Activated CD4-positive, alpha-beta T cell treated with anti-CD3 and anti-CD28 coated beads for 4 hours (primary cell): ENCODE measurements at regions not wholly inside any gene's neighbourhood (a gene's known extent, or its start where the extent isn't known, plus 50 kb on each side); places are given as distances from the start of the nearest gene placed in this dataset.
"Not testable (repeated sequence)": the region's sequence is repeated elsewhere in the genome, so short reads cannot be mapped to it uniquely, and the experiment has no call there.

Experiments used
- DNase-seq, 2 donors: peaks; one replicate each; pipeline ENCODE4 v3.0.0-alpha.2; 2020

DNA sequence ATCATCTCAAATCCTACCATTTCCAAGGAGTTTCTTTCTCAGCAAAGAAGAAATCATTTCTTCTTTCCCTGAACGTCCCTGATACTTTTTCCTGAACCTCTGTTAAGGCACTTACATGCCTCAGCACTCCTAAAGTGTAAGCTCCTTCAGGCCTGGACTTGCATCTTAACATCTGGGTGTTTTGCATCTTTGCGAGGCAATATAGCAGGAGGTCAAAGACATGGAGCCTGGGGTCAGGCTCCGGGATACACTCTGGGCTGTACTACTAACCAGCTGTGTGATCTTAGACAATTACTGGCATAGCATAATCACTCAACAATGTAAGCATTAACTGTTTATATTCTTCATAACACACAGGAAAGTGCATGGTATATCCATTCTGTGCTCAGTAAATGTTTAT, 275.5 kb upstream of the BOD1L1 start:
- no peak for DNase-seq

DNA sequence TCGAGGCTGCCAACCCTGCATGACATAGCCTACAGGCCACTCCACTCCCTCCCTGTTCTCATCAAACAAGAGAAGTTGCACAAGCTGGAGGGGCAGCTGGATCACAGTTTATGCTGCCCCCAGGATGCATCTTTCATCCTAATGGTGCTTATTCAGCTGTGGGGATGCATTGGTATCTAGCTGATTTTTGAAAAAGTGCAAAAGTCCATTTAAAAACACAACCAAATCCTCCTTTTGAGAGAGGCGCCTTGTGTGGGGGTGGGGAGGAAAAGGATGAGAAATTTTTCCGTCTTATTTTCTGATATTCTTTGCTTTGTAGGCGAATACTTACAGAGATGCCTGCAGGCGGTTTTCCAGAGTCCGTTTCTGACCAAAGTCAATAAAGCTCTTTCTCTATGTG, 276.4 kb upstream of the BOD1L1 start:
- DNase-seq = no peak

DNA sequence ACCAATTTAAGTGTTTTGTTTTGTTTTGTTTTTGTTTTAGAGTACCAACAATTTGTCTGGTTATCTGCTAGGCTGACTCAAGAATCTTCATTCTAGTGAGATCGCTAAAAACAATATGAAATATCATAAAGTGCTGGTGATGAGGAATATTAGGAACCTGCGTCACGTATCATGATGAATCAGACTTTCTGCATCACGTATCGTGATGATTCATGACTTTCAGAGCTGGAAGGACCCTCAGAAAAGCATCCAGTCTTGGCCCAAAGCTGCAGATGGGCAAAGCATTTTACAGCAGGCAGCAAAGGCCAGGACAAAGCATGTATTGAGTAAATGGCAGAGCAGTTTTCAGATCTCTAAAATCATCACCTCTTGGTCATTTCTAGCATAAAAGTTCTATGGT, 278.0 kb upstream of the BOD1L1 start:
- DNase-seq = no peak

DNA sequence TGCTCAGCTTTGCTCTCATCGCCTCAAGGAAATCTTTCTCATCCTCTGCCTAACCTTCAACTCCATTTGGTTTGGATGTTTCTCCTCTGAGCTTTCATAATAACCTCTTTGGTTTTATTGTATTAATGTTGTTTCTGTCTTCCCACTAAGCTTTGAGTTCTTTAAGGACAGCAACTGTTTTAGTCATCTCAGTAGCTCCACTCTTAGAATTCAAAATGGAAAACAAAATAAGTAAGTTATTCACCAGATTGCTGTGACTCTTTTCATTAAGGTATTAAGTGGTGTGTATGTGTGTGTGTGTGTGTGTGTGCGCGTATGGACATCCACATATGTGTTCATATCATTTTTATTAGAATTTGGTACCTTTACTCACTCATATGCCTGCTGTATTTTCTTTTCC, 279.2 kb upstream of the BOD1L1 start:
- no peak for DNase-seq

DNA sequence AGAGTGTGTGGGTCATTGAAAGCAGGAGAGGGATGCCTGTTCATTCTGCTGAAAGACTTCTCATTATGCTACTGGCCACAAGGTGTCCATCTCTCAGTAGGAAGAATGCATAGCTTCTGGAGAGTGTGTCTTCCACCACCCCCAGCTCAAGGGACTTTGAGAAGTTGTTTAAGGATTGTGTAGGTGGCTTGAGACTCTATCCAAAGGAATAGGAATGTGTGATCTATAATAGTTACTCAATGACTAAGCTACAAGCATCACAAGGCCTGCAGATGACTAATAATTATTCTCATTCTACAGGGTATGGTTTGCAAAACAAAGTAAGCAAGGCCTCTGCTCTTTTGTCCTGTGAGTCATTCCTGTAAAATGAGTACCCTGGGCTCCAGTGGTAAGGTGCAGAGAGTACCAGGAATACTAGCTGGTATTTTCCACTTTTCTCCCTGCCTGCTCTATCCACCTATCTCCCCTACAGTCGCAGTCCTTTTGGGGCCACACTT, 279.8 kb upstream of the BOD1L1 start:
- no peak for DNase-seq

DNA sequence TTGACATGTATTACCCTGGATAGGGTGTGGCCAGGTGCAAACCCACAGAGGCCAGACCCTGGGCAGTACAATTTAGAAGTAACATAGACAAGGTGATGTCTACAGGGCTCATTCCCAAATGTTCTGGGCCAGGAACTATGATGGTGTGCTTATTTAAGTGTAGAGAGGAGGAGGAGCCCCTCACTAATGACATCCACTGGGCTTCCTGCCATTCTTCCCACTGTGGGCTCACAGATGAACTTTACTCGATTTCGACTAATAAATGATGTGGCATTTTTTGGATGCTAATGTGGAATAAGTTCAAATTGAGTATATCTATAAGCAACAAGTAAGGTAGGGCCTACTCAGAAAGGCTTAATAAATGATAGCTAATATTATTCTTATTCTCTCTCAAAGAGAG, 280.9 kb upstream of the BOD1L1 start:
- no peak for DNase-seq

DNA sequence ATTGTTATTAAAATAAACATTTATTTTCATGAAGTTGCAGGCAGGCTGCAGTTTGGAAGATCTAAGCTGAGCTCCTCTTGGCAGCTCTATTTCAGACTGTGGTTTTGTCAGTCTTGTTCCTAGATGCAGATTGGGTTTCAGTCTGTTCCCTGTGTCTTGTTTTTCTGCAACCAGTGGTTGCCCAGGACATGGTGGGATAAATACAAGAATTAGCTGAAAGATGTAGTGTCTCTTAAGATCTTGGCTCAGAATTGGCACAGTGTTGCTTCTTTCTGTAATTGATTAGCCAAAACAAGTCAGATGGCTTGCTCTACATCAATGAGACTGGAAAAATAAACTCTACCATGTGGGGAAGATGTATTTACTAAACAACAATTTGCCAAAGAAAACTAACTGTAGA, 283.0 kb upstream of the BOD1L1 start:
- no peak for DNase-seq

DNA sequence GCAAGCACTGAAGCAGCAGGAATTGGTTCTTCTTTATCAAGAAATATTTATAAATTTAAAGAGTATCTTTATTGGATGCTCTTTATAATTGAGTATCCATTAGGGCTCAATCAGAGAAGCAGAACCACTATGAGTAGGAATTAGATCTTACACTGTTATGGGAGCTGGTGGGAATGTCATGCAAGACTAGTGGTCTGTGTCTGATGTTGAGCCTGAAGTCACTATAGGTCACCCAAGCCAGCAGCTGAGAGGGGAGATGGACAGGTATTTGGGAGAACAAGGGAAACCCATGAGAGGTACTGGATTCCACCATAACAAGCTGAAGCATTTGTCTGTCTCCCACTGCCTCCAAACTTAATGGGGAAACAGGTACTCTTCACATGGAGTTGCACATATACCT, 283.7 kb upstream of the BOD1L1 start:
- DNase-seq = no peak

DNA sequence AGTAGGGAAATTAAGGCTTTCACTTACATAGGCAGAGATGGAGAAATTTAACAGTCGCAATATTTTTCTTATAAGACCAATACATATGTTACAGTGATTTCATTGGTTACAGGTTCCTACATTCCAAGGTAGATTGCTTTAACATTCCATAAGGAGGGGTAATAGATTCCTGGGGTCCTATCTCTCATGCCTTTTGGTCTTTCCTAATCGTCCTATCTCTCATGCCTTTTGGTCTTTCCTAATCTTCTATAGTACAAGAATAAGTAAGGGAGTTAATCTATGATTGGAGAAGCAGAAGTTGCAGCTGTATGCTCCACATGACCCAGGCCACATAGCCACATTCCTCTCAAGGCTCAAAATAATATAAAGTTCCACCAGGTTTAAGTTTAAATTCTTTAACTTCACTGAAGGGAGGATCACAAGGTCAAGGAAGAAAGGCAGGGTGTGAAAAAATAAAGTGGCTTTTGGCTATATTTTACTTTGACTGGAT, 285.0 kb upstream of the BOD1L1 start:
- DNase-seq = no peak

DNA sequence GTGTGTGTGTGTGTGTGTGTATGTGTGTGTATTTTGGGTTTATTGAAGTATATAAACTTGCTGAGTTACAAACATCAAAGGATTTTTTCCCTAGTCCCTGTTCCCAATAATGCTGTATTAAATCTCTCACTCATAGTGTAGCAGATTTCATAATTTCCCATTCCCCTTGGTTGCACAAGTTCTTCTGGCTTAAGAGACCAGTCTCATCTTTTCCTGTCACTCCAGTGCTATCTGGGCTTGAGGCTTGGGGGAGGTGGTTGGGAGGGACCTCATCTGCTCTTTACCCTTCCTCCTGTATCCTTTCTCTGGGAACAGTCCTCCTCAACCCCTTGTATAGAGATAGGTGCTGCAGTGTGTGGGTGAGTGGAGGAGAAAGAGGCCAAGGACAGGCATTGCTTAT, 285.4 kb upstream of the BOD1L1 start:
- no peak for DNase-seq

DNA sequence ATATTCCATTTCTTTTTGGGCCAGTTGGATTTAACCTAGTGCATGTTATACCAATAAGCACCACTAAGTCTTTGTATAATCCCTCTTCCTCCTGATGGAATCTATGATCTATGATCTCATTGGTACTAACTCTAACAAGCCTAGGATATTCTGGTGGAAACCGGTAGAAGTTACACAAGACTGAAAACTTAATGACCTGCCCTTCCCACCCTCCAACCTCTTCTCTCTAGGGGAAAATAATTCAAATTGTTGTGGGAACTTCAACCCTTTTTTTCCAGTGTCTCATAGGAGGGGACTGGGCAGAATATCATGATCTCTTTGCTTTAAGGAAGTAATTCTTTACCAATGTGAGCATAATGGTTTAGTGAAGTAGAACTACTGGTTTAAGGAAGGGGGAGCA, 289.5 kb upstream of the BOD1L1 start:
- no peak for DNase-seq

DNA sequence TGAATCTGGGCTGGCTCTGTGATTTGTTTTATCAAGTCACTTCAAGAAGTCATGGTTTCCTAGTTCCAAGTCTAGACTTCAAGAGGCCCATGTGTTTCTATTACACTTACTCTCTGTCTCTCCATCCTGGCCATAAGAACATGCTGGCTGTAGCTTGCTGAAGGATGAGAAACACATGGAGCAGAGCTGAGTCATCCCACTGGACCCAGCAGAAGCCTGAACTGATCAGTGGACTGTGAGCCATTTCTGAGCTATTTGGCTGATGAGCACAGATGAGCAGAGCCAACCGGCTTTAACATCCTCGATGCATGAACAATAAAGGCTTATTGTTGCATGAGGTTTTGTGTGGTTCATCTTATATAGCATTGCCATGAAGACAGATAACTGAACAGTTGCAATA, 290.6 kb upstream of the BOD1L1 start:
- no peak for DNase-seq

DNA sequence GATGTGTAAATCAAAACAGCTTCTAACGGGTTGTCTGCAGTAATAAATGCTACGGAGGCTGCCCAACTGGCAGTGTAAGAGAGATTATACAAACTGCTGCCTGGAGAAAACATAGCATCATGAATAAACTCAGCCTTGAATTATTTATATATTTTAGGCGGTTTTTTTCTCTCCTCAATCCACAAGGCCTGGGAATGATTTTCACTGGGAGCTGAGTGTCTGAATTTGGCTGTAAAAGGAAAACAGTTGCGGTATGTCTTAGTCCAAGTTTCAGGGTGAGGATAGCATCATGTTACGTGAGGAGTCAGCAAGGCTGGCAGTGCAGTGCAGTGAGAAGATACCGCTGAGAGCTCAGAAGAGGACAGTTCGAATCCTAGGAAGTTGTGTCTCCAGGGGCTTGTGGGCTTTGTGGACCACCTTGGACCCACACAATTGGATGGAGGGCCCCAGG, 291.5 kb upstream of the BOD1L1 start:
- DNase-seq = no peak

DNA sequence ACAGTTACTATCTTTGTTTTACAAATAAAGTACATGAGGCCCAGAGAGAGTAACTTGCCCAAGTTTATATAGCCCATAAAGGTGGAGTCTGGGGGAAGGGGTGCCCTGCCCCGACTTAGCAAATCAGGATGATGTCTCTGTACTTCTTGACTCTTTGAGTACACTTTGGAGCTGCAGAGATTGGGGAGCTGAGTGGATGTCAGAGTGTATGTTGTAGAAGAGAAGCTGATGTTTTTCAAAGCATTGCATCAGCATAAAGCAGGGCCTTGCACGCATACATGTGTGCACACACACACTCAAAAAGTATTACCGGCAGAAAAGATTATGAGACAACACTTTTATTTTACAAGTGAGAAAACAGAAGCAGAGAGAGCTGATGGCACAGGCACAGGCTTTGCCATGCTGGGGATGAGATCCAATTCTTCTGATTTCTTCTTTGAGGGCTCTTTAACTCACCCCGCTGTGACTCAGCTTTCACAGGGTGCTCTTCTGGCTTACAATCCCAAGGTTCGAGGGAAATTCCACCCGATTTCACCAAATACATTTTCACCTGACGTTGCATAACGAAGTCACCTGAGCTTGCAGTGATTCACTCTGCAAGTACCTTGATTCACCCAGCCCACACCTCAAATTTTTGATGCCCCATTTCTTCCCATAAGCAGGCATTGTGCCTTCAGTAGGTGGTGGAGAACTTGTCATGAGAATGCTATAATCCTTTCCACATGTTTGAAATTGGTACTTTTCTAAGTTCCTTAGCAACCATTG, 292.8 kb upstream of the BOD1L1 start:
- DNase-seq = no peak

DNA sequence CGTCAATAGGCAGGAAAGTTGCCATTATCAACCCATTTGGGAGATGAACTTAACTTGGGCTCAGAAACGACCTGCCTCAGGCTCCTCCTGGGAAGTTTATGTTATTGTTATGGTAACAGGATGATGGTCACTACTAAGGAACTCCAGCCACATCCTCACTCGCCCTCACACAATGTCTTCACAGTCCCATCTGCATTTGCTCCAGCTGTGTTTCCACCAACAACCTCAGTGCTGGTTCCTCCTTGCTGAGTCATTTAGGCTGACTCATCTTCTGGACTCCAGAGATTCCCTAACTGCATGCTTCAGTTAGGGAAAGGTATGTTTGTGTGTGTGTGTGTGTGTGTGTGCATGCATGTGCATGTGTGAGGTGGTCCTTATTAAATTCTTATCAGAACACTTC, 293.4 kb upstream of the BOD1L1 start:
- no peak for DNase-seq

DNA sequence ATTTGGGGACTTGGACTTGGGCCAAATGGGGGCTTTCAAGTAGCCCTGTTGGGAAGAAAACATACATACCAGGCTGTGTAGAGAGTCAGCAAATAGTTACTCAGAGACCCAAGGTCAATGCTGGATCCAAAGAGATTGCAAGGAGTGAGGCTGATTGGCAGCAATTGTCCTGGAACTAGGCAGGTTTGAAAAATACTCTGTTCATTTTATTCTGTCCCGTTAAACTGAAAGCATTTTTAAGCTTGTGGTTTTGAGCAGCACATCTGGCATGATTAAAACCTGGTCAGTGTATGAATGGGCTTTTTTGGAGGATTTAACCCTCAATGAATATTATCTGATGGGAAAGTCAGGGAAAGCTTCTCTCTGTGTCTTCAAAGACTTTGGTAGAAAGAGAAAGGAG, 294.3 kb upstream of the BOD1L1 start:
- DNase-seq = no peak

DNA sequence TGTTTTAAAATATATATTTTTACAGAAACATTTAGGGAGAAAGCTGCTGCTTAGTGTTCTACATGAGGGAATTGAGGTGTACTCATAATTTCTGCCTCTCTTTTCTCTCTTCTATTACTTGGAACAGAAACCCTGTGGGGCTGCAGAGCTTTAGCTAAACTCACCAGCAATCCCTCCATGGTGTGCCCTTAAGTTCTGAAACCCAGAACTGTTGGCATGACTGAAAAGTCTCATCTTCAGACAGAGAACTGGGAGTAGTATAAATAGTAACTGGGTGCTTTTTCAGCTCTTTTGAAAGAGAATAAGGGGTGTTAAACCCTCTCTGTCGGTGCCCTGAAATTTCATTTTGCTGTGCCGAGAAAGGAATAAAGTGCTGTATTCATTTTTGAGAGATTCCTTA, 294.9 kb upstream of the BOD1L1 start:
- DNase-seq = no peak

DNA sequence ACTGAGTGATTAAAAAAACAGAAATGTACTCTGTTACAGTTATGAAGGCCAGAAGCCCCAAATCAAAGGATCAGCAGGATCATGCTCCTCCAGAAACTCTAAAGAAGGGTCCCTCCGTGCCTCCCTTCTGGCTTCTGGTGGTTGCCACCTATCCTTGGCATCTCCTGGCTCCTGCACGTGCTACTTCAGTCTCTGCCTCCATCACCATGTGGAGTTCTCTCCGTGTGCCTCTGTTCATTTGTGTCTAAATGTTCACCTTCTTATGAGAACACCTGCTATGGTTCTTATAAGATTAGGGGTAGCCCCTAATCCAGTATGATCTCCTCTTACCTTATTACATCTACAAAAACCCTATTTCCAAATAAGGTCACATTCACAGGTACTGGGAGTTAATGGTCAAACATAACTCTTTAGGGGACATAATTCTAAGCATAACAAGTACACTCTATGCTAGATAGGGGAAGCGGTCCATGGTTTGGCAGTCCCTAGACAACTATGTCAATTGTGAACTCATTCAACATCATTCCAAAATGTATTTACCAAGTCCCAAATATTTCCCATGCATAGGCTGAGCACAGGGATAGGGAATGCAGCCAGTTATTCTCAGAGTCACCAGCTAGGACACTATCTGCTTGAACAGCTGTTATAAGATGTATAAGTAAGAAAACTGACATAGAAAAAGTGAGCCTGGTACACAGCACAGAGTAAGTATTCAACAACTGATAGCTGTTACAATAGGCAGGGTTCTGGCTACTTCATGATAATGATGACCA, 295.5 kb upstream of the BOD1L1 start:
- no peak for DNase-seq

DNA sequence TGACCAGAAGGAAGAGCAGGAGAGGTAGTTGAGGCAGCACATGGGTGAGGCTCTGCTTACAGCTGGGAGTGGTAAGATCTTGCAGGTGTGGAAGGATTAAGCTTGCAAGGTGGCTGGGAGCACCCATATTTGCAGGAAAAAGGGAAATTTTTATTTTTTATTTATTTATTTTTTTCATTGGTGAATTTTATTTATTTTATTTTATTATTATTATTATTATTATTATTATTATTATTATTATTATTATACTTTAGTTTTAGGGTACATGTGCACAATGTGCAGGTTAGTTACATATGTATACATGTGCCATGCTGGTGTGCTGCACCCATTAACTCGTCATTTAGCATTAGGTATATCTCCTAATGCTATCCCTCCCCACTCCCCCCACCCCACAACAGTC, 297.4 kb upstream of the BOD1L1 start:
- not testable (repeated sequence) for DNase-seq

DNA sequence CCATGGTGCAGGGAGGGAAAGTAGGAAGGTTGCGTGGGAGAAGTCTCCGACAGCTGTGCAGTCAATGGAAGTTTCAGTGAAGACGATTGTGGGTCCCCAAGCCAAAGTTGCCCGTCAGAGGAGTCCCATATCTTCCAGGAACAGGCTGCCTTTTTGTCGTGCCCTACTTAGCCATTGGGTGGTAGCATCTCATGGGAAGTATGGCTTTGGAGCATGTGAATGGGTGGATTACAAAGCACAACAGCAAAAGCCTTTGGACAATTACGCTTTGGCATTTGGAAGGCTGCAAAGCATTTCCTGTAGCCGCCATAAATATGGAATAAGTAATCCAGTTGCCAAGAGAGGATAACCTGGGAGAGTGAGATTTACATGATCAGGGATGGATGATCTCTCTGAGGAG, 300.7 kb upstream of the BOD1L1 start:
- DNase-seq = no peak

DNA sequence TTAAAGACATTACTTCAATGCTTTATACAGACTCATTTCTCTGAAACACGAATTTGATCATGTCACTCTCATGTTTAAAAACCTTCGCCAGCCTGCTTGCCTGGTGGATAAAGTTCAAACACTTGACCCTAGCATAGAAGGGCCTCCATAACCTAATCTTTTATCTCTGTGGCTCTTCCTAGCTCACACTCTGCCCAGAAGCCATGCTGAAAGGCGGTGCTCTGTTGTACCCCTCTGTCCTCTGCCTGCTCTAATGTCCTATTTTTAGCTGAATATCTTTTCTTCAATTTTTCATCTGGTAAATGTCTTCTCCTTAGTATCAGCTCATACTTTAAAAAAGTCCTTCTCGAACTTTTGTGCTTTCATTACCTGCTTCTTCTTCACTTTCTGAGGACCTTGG, 302.6 kb upstream of the BOD1L1 start:
- no peak for DNase-seq

DNA sequence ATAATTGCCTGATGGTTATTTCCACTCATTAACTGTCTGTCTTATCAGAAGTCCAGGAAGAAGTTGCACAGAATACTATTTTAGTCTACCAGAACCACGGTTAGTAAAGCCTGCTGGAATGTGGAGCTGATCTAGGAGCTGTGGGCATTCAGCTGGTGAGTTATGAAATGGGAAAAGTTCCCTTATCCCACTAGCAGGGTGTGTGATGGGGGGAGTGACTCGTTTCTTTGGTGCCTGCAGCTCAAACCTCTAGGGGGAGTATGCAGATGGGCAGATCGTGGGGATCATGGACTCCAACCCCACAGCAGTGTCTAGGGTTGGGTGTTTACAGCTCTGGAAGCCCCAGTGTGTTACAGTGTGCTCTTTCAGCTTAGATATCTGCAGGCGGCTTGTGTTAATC, 305.7 kb upstream of the BOD1L1 start:
- DNase-seq = no peak

DNA sequence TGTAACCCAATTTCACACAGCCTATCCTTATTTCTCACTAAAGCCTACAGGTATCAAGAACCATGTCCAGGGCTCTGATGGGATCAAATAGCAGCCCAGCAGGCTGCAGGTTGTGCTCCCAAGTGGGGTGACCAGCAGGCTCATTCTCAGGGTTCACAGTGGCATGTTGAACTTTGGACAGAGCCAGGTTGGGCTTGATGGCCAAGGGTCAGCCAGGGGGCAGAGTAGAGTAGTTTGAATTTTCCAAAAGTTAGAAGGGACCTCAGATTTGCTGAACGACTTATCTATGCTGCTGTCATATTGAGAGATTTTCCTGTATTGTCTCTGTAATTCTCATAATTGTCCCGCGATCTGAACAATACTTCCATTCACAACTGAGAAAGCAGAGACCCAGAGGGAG, 310.8 kb upstream of the BOD1L1 start:
- no peak for DNase-seq

DNA sequence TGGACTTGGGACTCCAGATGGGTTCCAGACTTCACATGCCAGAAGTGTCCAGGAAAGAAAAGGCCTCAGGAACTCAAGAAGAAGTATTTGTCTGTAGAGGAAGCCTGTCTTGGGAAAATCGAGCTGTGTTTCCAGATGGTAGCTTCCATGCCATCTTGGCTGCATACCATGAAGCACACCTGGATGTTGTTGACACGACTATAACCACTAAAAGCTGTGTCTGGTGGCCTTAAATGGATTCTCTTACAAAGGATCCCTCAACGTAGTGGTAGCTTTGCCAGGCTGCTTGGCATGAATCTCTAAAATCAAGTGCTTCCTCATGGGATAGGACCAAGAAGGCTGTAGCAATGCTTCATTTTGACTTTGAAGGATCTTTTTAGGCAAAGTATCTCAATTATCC, 313.4 kb upstream of the BOD1L1 start:
- DNase-seq = no peak
